Neural progenitor cell (in vitro differentiated cells): ENCODE measurements at regions not wholly inside any gene's neighbourhood (a gene's known extent, or its start where the extent isn't known, plus 50 kb on each side); places are given as distances from the start of the nearest gene placed in this dataset.

Experiments
- DNase-seq: peaks from one replicate; pipeline ENCODE4 v3.0.0-alpha.2; 2016; ENCODE audit warnings: low spot score
- H2AFZ ChIP-seq: fragments of 200-600 bp; sonication (generic); replicated peaks from 2 replicates; pipeline ENCODE4 v1.6.1; 2016; ENCODE audit warnings: antibody characterized with exemption
- H3F3A ChIP-seq: fragments of 200-600 bp; sonication (generic); 2 replicates; pipeline ENCODE4 v1.6.1; 2016; ENCODE audit warnings: antibody characterized with exemption, low read depth
- H3K27ac ChIP-seq: fragments of 200-600 bp; sonication (generic); 2 replicates; pipeline ENCODE4 v1.5.1; 2016; ENCODE audit warnings: mild to moderate bottlenecking
- H3K27me3 ChIP-seq: fragments of 200-600 bp; sonication (generic); 2 replicates; pipeline ENCODE4 v1.6.1; 2016; ENCODE audit warnings: mild to moderate bottlenecking, moderate library complexity
- H3K36me3 ChIP-seq: fragments of 200-600 bp; sonication (generic); 2 replicates; pipeline ENCODE4 v1.5.1; 2016
- H3K4me1 ChIP-seq: fragments of 200-600 bp; sonication (generic); 2 replicates; pipeline ENCODE4 v1.6.1; 2016; ENCODE audit warnings: mixed run types
- H3K4me2 ChIP-seq: fragments of 200-600 bp; sonication (generic); 2 replicates; pipeline ENCODE4 v1.6.1; 2016
- H3K4me3 ChIP-seq: fragments of 200-600 bp; sonication (generic); 2 replicates; pipeline ENCODE4 v1.5.1; 2016
- H3K79me2 ChIP-seq: fragments of 200-600 bp; sonication (generic); 2 replicates; pipeline ENCODE4 v1.6.1; 2016; ENCODE audit warnings: low read depth
- H3K9ac ChIP-seq: fragments of 200-600 bp; sonication (generic); 2 replicates; pipeline ENCODE4 v1.6.1; 2016
- H3K9me3 ChIP-seq: fragments of 200-600 bp; sonication (generic); 2 replicates; pipeline ENCODE4 v1.5.1; 2016; ENCODE audit warnings: low read depth
- H4K20me1 ChIP-seq: fragments of 200-600 bp; sonication (generic); 2 replicates; pipeline ENCODE4 v1.6.1; 2016; ENCODE audit warnings: low read depth
- H3K27ac Mint-ChIP-seq: 3 replicates; pipeline ENCODE4 v1.8.0; 2021; ENCODE audit warnings: mixed read lengths
- H3K27me3 Mint-ChIP-seq: 2 replicates; pipeline ENCODE4 v1.8.0; 2022; ENCODE audit warnings: low read depth, mild to moderate bottlenecking, inconsistent platforms, moderate library complexity, mixed read lengths; ENCODE audit not compliant: insufficient read depth
- H3K36me3 Mint-ChIP-seq: 3 replicates; pipeline ENCODE4 v1.8.0; 2021; ENCODE audit warnings: mixed read lengths
- H3K4me1 Mint-ChIP-seq: 3 replicates; pipeline ENCODE4 v1.8.0; 2021; ENCODE audit warnings: mixed read lengths
- H3K4me3 Mint-ChIP-seq: 3 replicates; pipeline ENCODE4 v1.8.0; 2021; ENCODE audit warnings: mild to moderate bottlenecking, moderate library complexity, mixed read lengths
- H3K9me3 Mint-ChIP-seq: 3 replicates; pipeline ENCODE4 v1.8.0; 2020; ENCODE audit warnings: mixed read lengths
- CTCF ChIP-seq: fragments of 200-600 bp; sonication (generic); IDR thresholded peaks from 2 replicates; pipeline ENCODE4 v1.5.1; 2017; ENCODE audit warnings: antibody characterized with exemption, mild to moderate bottlenecking
- EZH2 ChIP-seq: fragments of 200-600 bp; sonication (generic); IDR thresholded peaks from 2 replicates; pipeline ENCODE4 v1.6.1; 2017; ENCODE audit warnings: antibody characterized with exemption, mild to moderate bottlenecking, moderate library complexity
- EZH2phosphoT487 ChIP-seq: fragments of 200-600 bp; sonication (generic); IDR thresholded peaks from 2 replicates; pipeline ENCODE4 v1.6.1; 2017; ENCODE audit warnings: antibody characterized with exemption

- Histone ChIP-seq H3K27ac (no peak overlapping the region), H3K4me3 (no peak overlapping the region), H2AFZ (no peak overlapping the region), H3K4me2 (no peak overlapping the region), H3K9ac (no peak overlapping the region), H3F3A (no peaks in the 10 kb centered on the region), H3K27me3 (no peaks in the 10 kb centered on the region), H4K20me1 (no peaks in the 10 kb centered on the region), H3K36me3 (no peaks in the 10 kb centered on the region), H3K9me3 (no peaks in the 10 kb centered on the region), H3K4me1 (peaks cover 14% of the 10 kb centered on the region), H3K79me2 (no peaks in the 10 kb centered on the region)
- Mint-ChIP-seq H3K27ac (no peak overlapping the region), H3K36me3 (no peaks in the 10 kb centered on the region), H3K27me3 (peaks cover 3% of the 10 kb centered on the region), H3K4me1 (peaks cover 10% of the 10 kb centered on the region), H3K4me3 (no peak overlapping the region), H3K9me3 (no peaks in the 10 kb centered on the region)
- TF ChIP-seq EZH2phosphoT487, result no peak
- no peak for TF ChIP-seq EZH2
- TF ChIP-seq CTCF, result no peak
- DNase-seq, result no peak
Observed at GRCh38 chr18:34544930-34545329, 165.2 kb upstream of the DTNA start.

- H3K4me1 Mint-ChIP-seq, result peaks cover 10% of the 10 kb centered on the region
- Histone ChIP-seq H3K4me1 (peaks cover 14% of the 10 kb centered on the region), H3K27me3 (no peaks in the 10 kb centered on the region), H3K9me3 (no peaks in the 10 kb centered on the region), H3K4me3 (no peak overlapping the region), H3K79me2 (no peaks in the 10 kb centered on the region), H2AFZ (peak overlapping the region; percentile 14), H3K9ac (no peak overlapping the region), H3K27ac (no peak overlapping the region), H4K20me1 (no peaks in the 10 kb centered on the region), H3F3A (no peaks in the 10 kb centered on the region), H3K36me3 (no peaks in the 10 kb centered on the region), H3K4me2 (peak overlapping the region; percentile 35)
- peaks cover 3% of the 10 kb centered on the region for H3K27me3 Mint-ChIP-seq
- no peak for DNase-seq
- H3K4me3 Mint-ChIP-seq, result no peak overlapping the region
- no peak overlapping the region for H3K27ac Mint-ChIP-seq
- no peaks in the 10 kb centered on the region for H3K36me3 Mint-ChIP-seq
- TF ChIP-seq EZH2phosphoT487 (no peak), CTCF (no peak), EZH2 (no peak)
- no peaks in the 10 kb centered on the region for H3K9me3 Mint-ChIP-seq
Observed at GRCh38 chr18:34548120-34548972, 161.8 kb upstream of the DTNA start.

- peaks cover 14% of the 10 kb centered on the region for H3K4me1 ChIP-seq
- DNase-seq, result no peak
- H3K4me3 ChIP-seq, result no peak overlapping the region
- H4K20me1 ChIP-seq, result no peaks in the 10 kb centered on the region
- Mint-ChIP-seq H3K9me3 (no peaks in the 10 kb centered on the region), H3K36me3 (no peaks in the 10 kb centered on the region), H3K27me3 (peaks cover 3% of the 10 kb centered on the region), H3K4me1 (peaks cover 10% of the 10 kb centered on the region), H3K27ac (peak overlapping the region; percentile 15), H3K4me3 (no peak overlapping the region)
- H3K27ac ChIP-seq, result no peak overlapping the region
- peak overlapping the region; percentile 14 for H2AFZ ChIP-seq
- no peaks in the 10 kb centered on the region for H3K79me2 ChIP-seq
- H3K4me2 ChIP-seq, result peak overlapping the region; percentile 35
- no peak overlapping the region for H3K9ac ChIP-seq
- H3F3A ChIP-seq, result no peaks in the 10 kb centered on the region
- H3K27me3 ChIP-seq, result no peaks in the 10 kb centered on the region
- H3K36me3 ChIP-seq, result no peaks in the 10 kb centered on the region
- H3K9me3 ChIP-seq, result no peaks in the 10 kb centered on the region
- TF ChIP-seq EZH2phosphoT487, result no peak
- TF ChIP-seq CTCF, result no peak
- TF ChIP-seq EZH2, result no peak
Observed at GRCh38 chr18:34548973-34549294, 161.2 kb upstream of the DTNA start.
